SK-N-SH treated with all-trans-retinoic acid at 6 μM for 48 hours (cell line): ENCODE measurements at regions not wholly inside any gene's neighbourhood (a gene's known extent, or its start where the extent isn't known, plus 50 kb on each side); places are given as distances from the start of the nearest gene placed in this dataset.

Experiments
- ATAC-seq: fragments of 200-7000 bp; cut with Tn5 transposase; 3 replicates; pipeline ENCODE4 v1.9.1; 2020; ENCODE audit warnings: mild to moderate bottlenecking, moderate library complexity
- ARNTL ChIP-seq: fragments of 450-650 bp; formaldehyde crosslinking; IDR thresholded peaks from 2 replicates; pipeline ENCODE4 v1.5.0; 2020; ENCODE audit warnings: low read depth, mild to moderate bottlenecking, moderate library complexity, borderline replicate concordance
- BACH2 ChIP-seq: fragments of 250-450 bp; sonication (Bioruptor Pico); IDR thresholded peaks from 2 replicates; pipeline ENCODE4 v1.9.0; 2021; ENCODE audit warnings: mild to moderate bottlenecking, borderline replicate concordance
- CREB5 ChIP-seq: fragments of 250-450 bp; sonication (Bioruptor Pico); IDR thresholded peaks from 2 replicates; pipeline ENCODE4 v1.5.1; 2020; ENCODE audit warnings: low read depth, mild to moderate bottlenecking, moderate library complexity
- CSDC2 ChIP-seq: fragments of 250-450 bp; sonication (Bioruptor Pico); IDR thresholded peaks from 2 replicates; pipeline ENCODE4 v1.5.0; 2020; ENCODE audit warnings: mild to moderate bottlenecking, moderate library complexity
- CSRNP3 ChIP-seq: fragments of 250-450 bp; sonication (Bioruptor Pico); IDR thresholded peaks from 2 replicates; pipeline ENCODE4 v1.5.1; 2021; ENCODE audit warnings: mild to moderate bottlenecking, moderate library complexity
- ESRRG ChIP-seq: fragments of 250-450 bp; sonication (Bioruptor Pico); IDR thresholded peaks from 2 replicates; pipeline ENCODE4 v1.6.1; 2021; ENCODE audit warnings: mild to moderate bottlenecking
- GLIS3 ChIP-seq: fragments of 250-450 bp; sonication (Bioruptor Pico); IDR thresholded peaks from 2 replicates; pipeline ENCODE4 v1.5.0; 2020; ENCODE audit warnings: mild to moderate bottlenecking, moderate library complexity
- OSR1 ChIP-seq: fragments of 250-450 bp; sonication (Bioruptor Pico); IDR thresholded peaks from 2 replicates; pipeline ENCODE4 v1.8.0; 2022; ENCODE audit warnings: moderate library complexity, mild to moderate bottlenecking, inconsistent platforms
- PATZ1 ChIP-seq: fragments of 250-450 bp; sonication (Bioruptor Pico); IDR thresholded peaks from 2 replicates; pipeline ENCODE4 v1.8.0; 2020; ENCODE audit warnings: mild to moderate bottlenecking, moderate library complexity, borderline replicate concordance
- POU6F1 ChIP-seq: fragments of 250-450 bp; sonication (Bioruptor Pico); IDR thresholded peaks from 2 replicates; pipeline ENCODE4 v1.8.0; 2021; ENCODE audit warnings: low read depth, mild to moderate bottlenecking, moderate library complexity, borderline replicate concordance
- PPARA ChIP-seq: fragments of 250-450 bp; sonication (Bioruptor Pico); IDR thresholded peaks from 2 replicates; pipeline ENCODE4 v1.5.0; 2020; ENCODE audit warnings: mild to moderate bottlenecking, borderline replicate concordance
- RARB ChIP-seq: fragments of 250-450 bp; sonication (Bioruptor Pico); IDR thresholded peaks from 2 replicates; pipeline ENCODE4 v1.8.0; 2021; ENCODE audit warnings: mild to moderate bottlenecking, moderate library complexity
- SNAI2 ChIP-seq: fragments of 250-450 bp; sonication (Bioruptor Pico); IDR thresholded peaks from 2 replicates; pipeline ENCODE4 v1.5.0; 2020; ENCODE audit warnings: mild to moderate bottlenecking, moderate library complexity
- TCF4 ChIP-seq: fragments of 250-450 bp; sonication (Bioruptor Pico); IDR thresholded peaks from 2 replicates; pipeline ENCODE4 v1.8.0; 2021; ENCODE audit warnings: mild to moderate bottlenecking, moderate library complexity, borderline replicate concordance
- TOX ChIP-seq: fragments of 250-450 bp; sonication (Bioruptor Pico); IDR thresholded peaks from 2 replicates; pipeline ENCODE4 v1.8.0; 2021; ENCODE audit warnings: mild to moderate bottlenecking, moderate library complexity, borderline replicate concordance
- ZC3H10 ChIP-seq: fragments of 250-450 bp; sonication (Bioruptor Pico); IDR thresholded peaks from 2 replicates; pipeline ENCODE4 v1.5.1; 2021; ENCODE audit warnings: mild to moderate bottlenecking, moderate library complexity
- ZFP3 ChIP-seq: fragments of 250-450 bp; sonication (Bioruptor Pico); IDR thresholded peaks from 2 replicates; pipeline ENCODE4 v1.5.0; 2020; ENCODE audit warnings: mild to moderate bottlenecking, moderate library complexity
- ZFP30 ChIP-seq: fragments of 450-650 bp; formaldehyde crosslinking; IDR thresholded peaks from 2 replicates; pipeline ENCODE4 v1.5.0; 2022; ENCODE audit warnings: mild to moderate bottlenecking, moderate library complexity
- ZNF565 ChIP-seq: fragments of 450-650 bp; formaldehyde crosslinking; conservative IDR thresholded peaks from 2 replicates; pipeline ENCODE4 v1.5.0; 2020; ENCODE audit warnings: low read depth, mild to moderate bottlenecking, moderate library complexity
- ZNF70 ChIP-seq: fragments of 450-650 bp; formaldehyde crosslinking; IDR thresholded peaks from 2 replicates; pipeline ENCODE4 v1.5.0; 2020; ENCODE audit warnings: mild to moderate bottlenecking, moderate library complexity

GRCh38 chr18:11268741-11269233 is 119.4 kb upstream of the PIEZO2 start:
- ATAC-seq = no peak
- TF ChIP-seq PATZ1 (CRISPR knock-in tag) = no peak
- no peak for TF ChIP-seq ZFP3 (CRISPR knock-in tag)
- TF ChIP-seq CSDC2 (CRISPR knock-in tag) = no peak
- no peak for TF ChIP-seq BACH2
- TF ChIP-seq ZNF565 = no peak
- no peak for TF ChIP-seq ARNTL (CRISPR knock-in tag)
- no peak for TF ChIP-seq TOX (CRISPR knock-in tag)
- no peak for TF ChIP-seq CREB5 (CRISPR knock-in tag)
- no peak for TF ChIP-seq ZFP30
- no peak for TF ChIP-seq ZNF70 (CRISPR knock-in tag)
- TF ChIP-seq PPARA (CRISPR knock-in tag) = no peak
- TF ChIP-seq, all 23 proteins: peak for 0

GRCh38 chr18:11268153-11268552 is 118.8 kb upstream of the PIEZO2 start:
- ATAC-seq = no peak
- TF ChIP-seq ARNTL (CRISPR knock-in tag) = no peak
- no peak for TF ChIP-seq ZNF70 (CRISPR knock-in tag)
- TF ChIP-seq, all 23 proteins: peak for 0

- TF ChIP-seq POU6F1 (CRISPR knock-in tag) (no peak), GLIS3 (no peak), ZFP3 (CRISPR knock-in tag) (no peak), CREB5 (CRISPR knock-in tag) (no peak), BACH2 (no peak), ESRRG (CRISPR knock-in tag) (no peak), ZFP30 (no peak)
- TF ChIP-seq, all 23 proteins: peak for 0
- no peak for ATAC-seq
Measured at GRCh38 chr18:11266781-11267480, 117.6 kb upstream of the PIEZO2 start.

- TF ChIP-seq TCF4 (CRISPR knock-in tag) (no peak), ZFP3 (CRISPR knock-in tag) (no peak), TOX (CRISPR knock-in tag) (no peak), ZNF70 (CRISPR knock-in tag) (no peak), CREB5 (CRISPR knock-in tag) (no peak), RARB (CRISPR knock-in tag) (no peak), GLIS3 (no peak), ESRRG (CRISPR knock-in tag) (no peak), ZNF565 (no peak), OSR1 (CRISPR knock-in tag) (no peak), SNAI2 (CRISPR knock-in tag) (no peak), POU6F1 (CRISPR knock-in tag) (no peak), ARNTL (CRISPR knock-in tag) (no peak), CSRNP3 (CRISPR knock-in tag) (no peak), ZC3H10 (CRISPR knock-in tag) (no peak)
- no peak for ATAC-seq
Measured at GRCh38 chr18:11261486-11261885, 112.1 kb upstream of the PIEZO2 start.
